GM06990 (cell line): ENCODE measurements at regions not wholly inside any gene's neighbourhood (a gene's known extent, or its start where the extent isn't known, plus 50 kb on each side); places are given as distances from the start of the nearest gene placed in this dataset.

Experiments
- DNase-seq: peaks from one replicate; pipeline ENCODE4 v3.0.0-alpha.2; 2011; ENCODE audit not compliant: insufficient read length; ENCODE audit errors: extremely low read depth
- H3K27me3 ChIP-seq: replicated peaks from 2 replicates; pipeline ENCODE4 v1.6.0; 2011; ENCODE audit warnings: low read length; ENCODE audit not compliant: control insufficient read depth, insufficient read depth
- H3K36me3 ChIP-seq: 2 replicates; pipeline ENCODE4 v1.5.1; 2011; ENCODE audit warnings: low read length; ENCODE audit not compliant: control insufficient read depth, insufficient read depth
- H3K4me3 ChIP-seq: replicated peaks from 2 replicates; pipeline ENCODE4 v1.5.1; 2011; ENCODE audit warnings: low read depth, mild to moderate bottlenecking, control low read depth, low read length
- TF ChIP-seq, protein P1 (sequence below): IDR thresholded peaks from 2 replicates; pipeline ENCODE4 v1.5.1; 2011; ENCODE audit warnings: low read length, control low read depth, mild to moderate bottlenecking, inconsistent platforms; ENCODE audit not compliant: insufficient read depth, poor library complexity, severe bottlenecking

GRCh38 chr18:60784161-60784560, 411.6 kb upstream of the MC4R start:
- H3K36me3 ChIP-seq = no peaks in the 10 kb centered on the region
- no peaks in the 10 kb centered on the region for H3K27me3 ChIP-seq
- TF ChIP-seq, protein P1, sequence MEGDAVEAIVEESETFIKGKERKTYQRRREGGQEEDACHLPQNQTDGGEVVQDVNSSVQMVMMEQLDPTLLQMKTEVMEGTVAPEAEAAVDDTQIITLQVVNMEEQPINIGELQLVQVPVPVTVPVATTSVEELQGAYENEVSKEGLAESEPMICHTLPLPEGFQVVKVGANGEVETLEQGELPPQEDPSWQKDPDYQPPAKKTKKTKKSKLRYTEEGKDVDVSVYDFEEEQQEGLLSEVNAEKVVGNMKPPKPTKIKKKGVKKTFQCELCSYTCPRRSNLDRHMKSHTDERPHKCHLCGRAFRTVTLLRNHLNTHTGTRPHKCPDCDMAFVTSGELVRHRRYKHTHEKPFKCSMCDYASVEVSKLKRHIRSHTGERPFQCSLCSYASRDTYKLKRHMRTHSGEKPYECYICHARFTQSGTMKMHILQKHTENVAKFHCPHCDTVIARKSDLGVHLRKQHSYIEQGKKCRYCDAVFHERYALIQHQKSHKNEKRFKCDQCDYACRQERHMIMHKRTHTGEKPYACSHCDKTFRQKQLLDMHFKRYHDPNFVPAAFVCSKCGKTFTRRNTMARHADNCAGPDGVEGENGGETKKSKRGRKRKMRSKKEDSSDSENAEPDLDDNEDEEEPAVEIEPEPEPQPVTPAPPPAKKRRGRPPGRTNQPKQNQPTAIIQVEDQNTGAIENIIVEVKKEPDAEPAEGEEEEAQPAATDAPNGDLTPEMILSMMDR = no peak
- DNase-seq = no peak
- no peak overlapping the region for H3K4me3 ChIP-seq

DNA sequence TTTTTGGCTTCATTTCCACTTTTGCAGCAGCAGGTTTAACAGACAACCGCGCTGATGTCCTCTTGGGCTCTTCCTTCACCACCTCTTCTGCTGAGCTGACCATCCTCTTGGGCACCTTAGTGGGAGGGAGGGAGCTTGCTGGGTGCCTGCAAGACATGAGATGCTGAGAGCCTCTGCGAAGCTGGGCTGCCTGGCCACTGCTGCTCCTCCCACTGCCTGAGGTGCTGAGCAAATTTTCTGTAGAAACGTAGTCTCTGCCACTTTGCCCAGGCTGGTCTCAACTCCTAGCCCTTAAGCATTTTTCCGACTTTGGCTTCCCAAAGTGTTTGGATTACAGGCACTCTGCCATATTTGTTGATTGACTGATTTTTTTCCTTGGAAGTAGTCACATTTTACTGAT, 422.2 kb upstream of the MC4R start:
- Histone ChIP-seq H3K27me3 (no peaks in the 10 kb centered on the region), H3K4me3 (no peak overlapping the region), H3K36me3 (no peaks in the 10 kb centered on the region)
- DNase-seq = no peak
- TF ChIP-seq, protein P1 = no peak

- TF ChIP-seq, protein P1 = no peak
- H3K27me3 ChIP-seq = no peaks in the 10 kb centered on the region
- no peak for DNase-seq
- H3K36me3 ChIP-seq = no peaks in the 10 kb centered on the region
- H3K4me3 ChIP-seq = no peak overlapping the region
These were observed 431.8 kb upstream of the MC4R start for GRCh38 chr18:60804415-60804814.

DNA sequence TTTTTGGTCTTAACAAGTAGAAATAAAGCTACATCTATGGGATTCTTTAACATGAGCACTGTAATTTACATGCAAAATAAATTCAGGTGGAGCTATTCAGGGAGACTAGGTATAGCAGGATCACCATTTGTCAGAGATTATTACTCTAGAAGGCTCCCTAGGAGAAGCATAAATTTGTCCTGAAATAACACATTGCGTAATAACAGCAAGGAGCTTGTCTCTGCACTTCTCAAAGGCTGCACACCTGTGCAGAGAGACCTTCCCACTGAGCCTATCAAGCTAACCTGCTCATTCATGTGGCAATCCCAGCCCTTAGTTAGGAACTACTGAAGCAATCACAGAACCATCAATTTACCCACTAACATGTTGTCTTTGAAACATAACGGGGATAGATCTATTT, 437.4 kb upstream of the MC4R start:
- TF ChIP-seq, protein P1 = no peak
- DNase-seq = no peak
- no peaks in the 10 kb centered on the region for H3K36me3 ChIP-seq
- H3K27me3 ChIP-seq = no peaks in the 10 kb centered on the region; the same call in 1 of the 2 replicates
- H3K4me3 ChIP-seq = no peak overlapping the region

DNA sequence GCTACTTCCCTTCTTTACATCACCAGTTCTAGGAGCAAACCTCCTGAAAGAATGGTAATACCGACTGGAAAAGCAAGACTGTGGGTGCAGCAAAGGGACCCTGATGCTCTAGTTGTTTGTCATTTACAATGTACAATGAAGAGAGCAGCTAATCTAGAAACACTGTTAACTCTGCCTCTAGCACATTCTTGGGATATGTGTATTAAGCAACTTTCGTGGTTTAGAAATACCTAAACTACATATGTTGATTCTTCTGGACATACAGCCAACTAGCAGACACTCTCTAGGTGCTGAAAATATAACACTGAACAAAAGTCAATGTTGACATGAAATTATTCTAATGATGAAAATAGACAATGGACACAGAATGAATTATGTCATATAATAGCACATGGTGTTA, 440.3 kb upstream of the MC4R start:
- no peak for DNase-seq
- H3K27me3 ChIP-seq = no peaks in the 10 kb centered on the region; the same call in 1 of the 2 replicates
- TF ChIP-seq, protein P1 = no peak
- no peak overlapping the region for H3K4me3 ChIP-seq
- H3K36me3 ChIP-seq = no peaks in the 10 kb centered on the region

GRCh38 chr18:60826346-60826745, 453.8 kb upstream of the MC4R start:
- no peaks in the 10 kb centered on the region for H3K27me3 ChIP-seq
- TF ChIP-seq, protein P1 = peak; percentile 10
- H3K4me3 ChIP-seq = no peak overlapping the region
- no peak for DNase-seq
- H3K36me3 ChIP-seq = no peaks in the 10 kb centered on the region
